ELR (cell line): ENCODE measurements at regions not wholly inside any gene's neighbourhood (a gene's known extent, or its start where the extent isn't known, plus 50 kb on each side); places are given as distances from the start of the nearest gene placed in this dataset.
A peak's percentile ranks its signal among the peaks of the same experiment; 100 is the strongest.

Experiments used
- DNase-seq: peaks from one replicate; pipeline ENCODE4 v3.0.0-alpha.2; 2015; ENCODE audit warnings: low read depth

- DNase-seq, result no peak
These were observed 391.2 kb downstream of the BCAT1 start for GRCh38 chr12:24557738-24558137.

- no peak for DNase-seq
These were observed 393.2 kb downstream of the BCAT1 start for GRCh38 chr12:24555730-24556129.

- DNase-seq, result no peak
These were observed 394.1 kb downstream of the BCAT1 start for GRCh38 chr12:24554612-24555295.

- no peak for DNase-seq
These were observed 395.6 kb downstream of the BCAT1 start for GRCh38 chr12:24553259-24553658.

- no peak for DNase-seq
These were observed 397.6 kb downstream of the BCAT1 start for GRCh38 chr12:24551163-24551786.

- DNase-seq, result no peak
These were observed 398.3 kb downstream of the BCAT1 start for GRCh38 chr12:24550609-24551008.

GRCh38 chr12:24546661-24547060, 402.2 kb downstream of the BCAT1 start:
- no peak for DNase-seq

GRCh38 chr12:24546084-24546483, 402.8 kb downstream of the BCAT1 start:
- DNase-seq, result no peak

- DNase-seq, result no peak
These were observed 404.5 kb downstream of the BCAT1 start for GRCh38 chr12:24544368-24544767.

- DNase-seq, result no peak
These were observed 407.6 kb downstream of the BCAT1 start for GRCh38 chr12:24541193-24541871.

- no peak for DNase-seq
These were observed 409.3 kb downstream of the BCAT1 start for GRCh38 chr12:24539646-24540045.

GRCh38 chr12:24537083-24537860, 411.6 kb downstream of the BCAT1 start:
- no peak for DNase-seq

GRCh38 chr12:24535334-24536069, 413.4 kb downstream of the BCAT1 start:
- no peak for DNase-seq

- peak; percentile 40 for DNase-seq
These were observed 414.3 kb downstream of the BCAT1 start for GRCh38 chr12:24534622-24535021.

GRCh38 chr12:24533716-24534352, 415.1 kb downstream of the BCAT1 start:
- no peak for DNase-seq

- DNase-seq, result no peak
These were observed 418.2 kb downstream of the BCAT1 start for GRCh38 chr12:24530689-24531088.

GRCh38 chr12:24527102-24527501, 421.8 kb downstream of the BCAT1 start:
- no peak for DNase-seq

GRCh38 chr12:24522736-24523135, 426.2 kb downstream of the BCAT1 start:
- DNase-seq, result no peak

GRCh38 chr12:24519759-24520158, 429.1 kb downstream of the BCAT1 start:
- DNase-seq, result no peak

GRCh38 chr12:24517000-24517399, 431.9 kb downstream of the BCAT1 start:
- no peak for DNase-seq

- no peak for DNase-seq
These were observed 438.2 kb downstream of the BCAT1 start for GRCh38 chr12:24510581-24511125.
